ENCODE measurements at regions not wholly inside any gene's neighbourhood (a gene's known extent, or its start where the extent isn't known, plus 50 kb on each side); places are given as distances from the start of the nearest gene placed in this dataset.

- Histone ChIP-seq H2BK15ac (ENCODE audit: low read depth, poor library complexity, severe bottlenecking) (no peak overlapping the region), H2AFZ (ENCODE audit: low read depth, low read length) (no peak overlapping the region), H3K14ac (ENCODE audit: low read length in 2 of 2) (no peak overlapping the region), H3K4ac (ENCODE audit: low read depth in 1 of 2, low read length in 2 of 2) (no peak overlapping the region), H3K4me2 (ENCODE audit: low read length, poor library complexity, severe bottlenecking) (no peak overlapping the region), H4K8ac (ENCODE audit: low read length) (no peak overlapping the region), H2AK5ac (ENCODE audit: low read length, severe bottlenecking) (no peak overlapping the region), H3K36me3 (ENCODE audit: control insufficient read depth in 1 of 2, insufficient read depth in 2 of 2, low read depth in 1 of 2, low read length in 2 of 2) (no peaks in the 10 kb centered on the region), H2BK120ac (ENCODE audit: low read depth, low read length) (no peak overlapping the region), H3K9ac (ENCODE audit: low read length) (no peak overlapping the region), H3K4me1 (ENCODE audit: control insufficient read depth, insufficient read depth, low read depth, low read length) (no peaks in the 10 kb centered on the region), H3K4me3 (ENCODE audit: insufficient read depth in 1 of 2, low read depth in 1 of 2, low read length in 2 of 2) (no peak overlapping the region), H3K27me3 (ENCODE audit: control insufficient read depth in 1 of 2, insufficient read depth in 1 of 2, low read length in 2 of 2) (no peaks in the 10 kb centered on the region), H3K23ac (ENCODE audit: low read length in 2 of 2) (no peak overlapping the region), H3K79me1 (replicated peaks; ENCODE audit: low read length, poor library complexity, severe bottlenecking) (no peaks in the 10 kb centered on the region), H2BK12ac (ENCODE audit: low read length in 2 of 2) (no peak overlapping the region), H3K18ac (ENCODE audit: low read depth in 1 of 2, low read length in 2 of 2) (no peak overlapping the region), H4K91ac (ENCODE audit: low read length) (no peak overlapping the region), H2BK5ac (ENCODE audit: low read depth, low read length, poor library complexity, severe bottlenecking) (no peak overlapping the region), H3K27ac (ENCODE audit: low read length, poor library complexity, severe bottlenecking) (no peak overlapping the region), H3K9me3 (ENCODE audit: control insufficient read depth, low read length) (no peaks in the 10 kb centered on the region)
- DNase-seq: no peak
- 43% methylated on average over 3 of the region's 3 CpGs for WGBS
Measured at GRCh38 chr3:34145796-34146195, 347.4 kb downstream of the PDCD6IP start.

GRCh38 chr3:34146596-34146995 lies 348.2 kb downstream of the PDCD6IP start:
- H2AFZ ChIP-seq (ENCODE audit: low read depth, low read length): no peak overlapping the region
- H3K4ac ChIP-seq (ENCODE audit: low read depth in 1 of 2, low read length in 2 of 2): no peak overlapping the region
- no peaks in the 10 kb centered on the region for H3K9me3 ChIP-seq (ENCODE audit: control insufficient read depth, low read length)
- H3K27ac ChIP-seq (ENCODE audit: low read length, poor library complexity, severe bottlenecking): no peak overlapping the region
- H3K36me3 ChIP-seq (ENCODE audit: control insufficient read depth in 1 of 2, insufficient read depth in 2 of 2, low read depth in 1 of 2, low read length in 2 of 2): no peaks in the 10 kb centered on the region
- no peak overlapping the region for H2BK120ac ChIP-seq (ENCODE audit: low read depth, low read length)
- no peak overlapping the region for H3K23ac ChIP-seq (ENCODE audit: low read length in 2 of 2)
- no peak overlapping the region for H3K14ac ChIP-seq (ENCODE audit: low read length in 2 of 2)
- H3K27me3 ChIP-seq (ENCODE audit: control insufficient read depth in 1 of 2, insufficient read depth in 1 of 2, low read length in 2 of 2): no peaks in the 10 kb centered on the region
- DNase-seq: no peak
- no peak overlapping the region for H3K4me3 ChIP-seq (ENCODE audit: insufficient read depth in 1 of 2, low read depth in 1 of 2, low read length in 2 of 2)
- H2BK5ac ChIP-seq (ENCODE audit: low read depth, low read length, poor library complexity, severe bottlenecking): no peak overlapping the region
- no peak overlapping the region for H4K91ac ChIP-seq (ENCODE audit: low read length)
- H3K9ac ChIP-seq (ENCODE audit: low read length): no peak overlapping the region
- H3K4me2 ChIP-seq (ENCODE audit: low read length, poor library complexity, severe bottlenecking): no peak overlapping the region
- H4K8ac ChIP-seq (ENCODE audit: low read length): no peak overlapping the region
- no peak overlapping the region for H2BK15ac ChIP-seq (ENCODE audit: low read depth, poor library complexity, severe bottlenecking)
- no peaks in the 10 kb centered on the region for H3K79me1 ChIP-seq (replicated peaks; ENCODE audit: low read length, poor library complexity, severe bottlenecking)
- no peak overlapping the region for H2BK12ac ChIP-seq (ENCODE audit: low read length in 2 of 2)
- H3K18ac ChIP-seq (ENCODE audit: low read depth in 1 of 2, low read length in 2 of 2): no peak overlapping the region
- no peaks in the 10 kb centered on the region for H3K4me1 ChIP-seq (ENCODE audit: control insufficient read depth, insufficient read depth, low read depth, low read length)
- no peak overlapping the region for H2AK5ac ChIP-seq (ENCODE audit: low read length, severe bottlenecking)

- H2AFZ ChIP-seq (ENCODE audit: low read depth, low read length): no peak overlapping the region
- no peaks in the 10 kb centered on the region for H3K27me3 ChIP-seq (ENCODE audit: control insufficient read depth in 1 of 2, insufficient read depth in 1 of 2, low read length in 2 of 2)
- no peak overlapping the region for H3K4ac ChIP-seq (ENCODE audit: low read depth in 1 of 2, low read length in 2 of 2)
- H2BK5ac ChIP-seq (ENCODE audit: low read depth, low read length, poor library complexity, severe bottlenecking): no peak overlapping the region
- no peak overlapping the region for H3K27ac ChIP-seq (ENCODE audit: low read length, poor library complexity, severe bottlenecking)
- no peak overlapping the region for H2BK15ac ChIP-seq (ENCODE audit: low read depth, poor library complexity, severe bottlenecking)
- H3K36me3 ChIP-seq (ENCODE audit: control insufficient read depth in 1 of 2, insufficient read depth in 2 of 2, low read depth in 1 of 2, low read length in 2 of 2): no peaks in the 10 kb centered on the region
- no peaks in the 10 kb centered on the region for H3K9me3 ChIP-seq (ENCODE audit: control insufficient read depth, low read length)
- no peak overlapping the region for H2BK120ac ChIP-seq (ENCODE audit: low read depth, low read length)
- DNase-seq: no peak
- H4K8ac ChIP-seq (ENCODE audit: low read length): no peak overlapping the region
- WGBS: 100% methylated on average over 2 of the region's 3 CpGs
- no peak overlapping the region for H3K9ac ChIP-seq (ENCODE audit: low read length)
- no peaks in the 10 kb centered on the region for H3K79me1 ChIP-seq (replicated peaks; ENCODE audit: low read length, poor library complexity, severe bottlenecking)
- no peak overlapping the region for H3K4me2 ChIP-seq (ENCODE audit: low read length, poor library complexity, severe bottlenecking)
- H2BK12ac ChIP-seq (ENCODE audit: low read length in 2 of 2): no peak overlapping the region
- no peak overlapping the region for H3K4me3 ChIP-seq (ENCODE audit: insufficient read depth in 1 of 2, low read depth in 1 of 2, low read length in 2 of 2)
- H3K18ac ChIP-seq (ENCODE audit: low read depth in 1 of 2, low read length in 2 of 2): no peak overlapping the region
- H4K91ac ChIP-seq (ENCODE audit: low read length): no peak overlapping the region
- H3K14ac ChIP-seq (ENCODE audit: low read length in 2 of 2): no peak overlapping the region
- H3K4me1 ChIP-seq (ENCODE audit: control insufficient read depth, insufficient read depth, low read depth, low read length): no peaks in the 10 kb centered on the region
- H3K23ac ChIP-seq (ENCODE audit: low read length in 2 of 2): no peak overlapping the region
- H2AK5ac ChIP-seq (ENCODE audit: low read length, severe bottlenecking): no peak overlapping the region
Measured at GRCh38 chr3:34150992-34151391, 352.6 kb downstream of the PDCD6IP start.

DNA sequence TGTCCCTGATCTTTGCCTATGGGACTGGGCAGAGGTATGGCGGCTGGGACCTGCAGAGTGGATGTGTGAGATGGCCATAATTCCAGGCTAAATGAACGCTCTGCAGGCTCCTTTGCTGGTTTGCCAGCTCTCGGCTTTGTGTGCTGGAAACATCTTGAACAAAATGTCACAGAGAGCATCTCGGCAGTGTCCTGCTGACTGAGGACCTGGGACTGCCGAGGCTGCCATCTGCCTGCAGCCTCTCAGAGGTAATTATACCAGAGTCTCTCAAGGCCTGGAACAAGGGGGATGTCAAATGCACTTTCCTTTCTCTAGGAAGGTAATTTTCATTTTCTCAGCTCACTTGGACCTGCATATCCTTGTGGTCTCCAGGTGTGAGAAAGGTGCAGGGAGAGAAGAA lies 354.2 kb downstream of the PDCD6IP start:
- WGBS: 92% methylated on average over 5 of the region's 5 CpGs
- H3K36me3 ChIP-seq (ENCODE audit: control insufficient read depth in 1 of 2, insufficient read depth in 2 of 2, low read depth in 1 of 2, low read length in 2 of 2): no peaks in the 10 kb centered on the region

More for the DNA sequence above, 354.2 kb downstream of the PDCD6IP start:
- Histone ChIP-seq H3K27me3 (ENCODE audit: control insufficient read depth in 1 of 2, insufficient read depth in 1 of 2, low read length in 2 of 2) (no peaks in the 10 kb centered on the region), H2BK120ac (ENCODE audit: low read depth, low read length) (no peak overlapping the region), H2AFZ (ENCODE audit: low read depth, low read length) (no peak overlapping the region), H3K23ac (ENCODE audit: low read length in 2 of 2) (no peak overlapping the region), H3K4me1 (ENCODE audit: control insufficient read depth, insufficient read depth, low read depth, low read length) (no peaks in the 10 kb centered on the region), H2BK5ac (ENCODE audit: low read depth, low read length, poor library complexity, severe bottlenecking) (no peak overlapping the region), H3K18ac (ENCODE audit: low read depth in 1 of 2, low read length in 2 of 2) (no peak overlapping the region), H3K4me3 (ENCODE audit: insufficient read depth in 1 of 2, low read depth in 1 of 2, low read length in 2 of 2) (no peak overlapping the region), H3K9ac (ENCODE audit: low read length) (no peak overlapping the region), H3K4ac (ENCODE audit: low read depth in 1 of 2, low read length in 2 of 2) (no peak overlapping the region), H3K14ac (ENCODE audit: low read length in 2 of 2) (no peak overlapping the region), H2BK12ac (ENCODE audit: low read length in 2 of 2) (no peak overlapping the region), H2AK5ac (ENCODE audit: low read length, severe bottlenecking) (no peak overlapping the region), H3K9me3 (ENCODE audit: control insufficient read depth, low read length) (no peaks in the 10 kb centered on the region), H2BK15ac (ENCODE audit: low read depth, poor library complexity, severe bottlenecking) (no peak overlapping the region), H3K4me2 (ENCODE audit: low read length, poor library complexity, severe bottlenecking) (no peak overlapping the region), H4K91ac (ENCODE audit: low read length) (no peak overlapping the region), H3K27ac (ENCODE audit: low read length, poor library complexity, severe bottlenecking) (no peak overlapping the region), H4K8ac (ENCODE audit: low read length) (no peak overlapping the region), H3K79me1 (replicated peaks; ENCODE audit: low read length, poor library complexity, severe bottlenecking) (no peaks in the 10 kb centered on the region)
- no peak for DNase-seq

Measured in mesenchymal stem cell (in vitro differentiated cells and primary cell).